NT2/D1 (cell line): ENCODE measurements at regions not wholly inside any gene's neighbourhood (a gene's known extent, or its start where the extent isn't known, plus 50 kb on each side); places are given as distances from the start of the nearest gene placed in this dataset.
"Not testable (repeated sequence)": the region's sequence is repeated elsewhere in the genome, so short reads cannot be mapped to it uniquely, and the experiment has no call there.

Source experiments
- DNase-seq: peaks from one replicate; pipeline ENCODE4 v3.0.0-alpha.2; 2011; ENCODE audit warnings: low read depth, low spot score
- H3K27me3 ChIP-seq: 2 replicates; pipeline ENCODE4 v1.6.0; 2011; ENCODE audit warnings: mild to moderate bottlenecking; ENCODE audit not compliant: insufficient read length, insufficient read depth
- H3K36me3 ChIP-seq: 2 replicates; pipeline ENCODE4 v1.6.1; 2011; ENCODE audit warnings: mild to moderate bottlenecking, low read length, mixed read lengths; ENCODE audit not compliant: insufficient read depth, insufficient read length
- H3K4me1 ChIP-seq: 2 replicates; pipeline ENCODE4 v1.5.1; 2011; ENCODE audit not compliant: insufficient read depth, insufficient read length
- H3K4me3 ChIP-seq: 2 replicates; pipeline ENCODE4 v1.5.1; 2011; ENCODE audit warnings: low read depth; ENCODE audit not compliant: insufficient read length
- H3K9ac ChIP-seq: 2 replicates; pipeline ENCODE4 v1.6.0; 2011; ENCODE audit warnings: low read depth; ENCODE audit not compliant: insufficient read length
- H3K9me3 ChIP-seq: 2 replicates; pipeline ENCODE4 v1.5.1; 2011; ENCODE audit warnings: mild to moderate bottlenecking, low read length; ENCODE audit not compliant: insufficient read depth
- SUZ12 ChIP-seq: IDR thresholded peaks from 2 replicates; pipeline ENCODE4 v1.6.1; 2011; ENCODE audit not compliant: insufficient read length, insufficient read depth; ENCODE audit errors: extremely low read depth
- YY1 ChIP-seq: IDR thresholded peaks from 2 replicates; pipeline ENCODE4 v1.6.1; 2011; ENCODE audit not compliant: insufficient read length, insufficient read depth
- ZNF274 ChIP-seq: IDR thresholded peaks from 2 replicates; pipeline ENCODE4 v1.6.1; 2011; ENCODE audit warnings: mild to moderate bottlenecking, low read depth, low read length

DNA sequence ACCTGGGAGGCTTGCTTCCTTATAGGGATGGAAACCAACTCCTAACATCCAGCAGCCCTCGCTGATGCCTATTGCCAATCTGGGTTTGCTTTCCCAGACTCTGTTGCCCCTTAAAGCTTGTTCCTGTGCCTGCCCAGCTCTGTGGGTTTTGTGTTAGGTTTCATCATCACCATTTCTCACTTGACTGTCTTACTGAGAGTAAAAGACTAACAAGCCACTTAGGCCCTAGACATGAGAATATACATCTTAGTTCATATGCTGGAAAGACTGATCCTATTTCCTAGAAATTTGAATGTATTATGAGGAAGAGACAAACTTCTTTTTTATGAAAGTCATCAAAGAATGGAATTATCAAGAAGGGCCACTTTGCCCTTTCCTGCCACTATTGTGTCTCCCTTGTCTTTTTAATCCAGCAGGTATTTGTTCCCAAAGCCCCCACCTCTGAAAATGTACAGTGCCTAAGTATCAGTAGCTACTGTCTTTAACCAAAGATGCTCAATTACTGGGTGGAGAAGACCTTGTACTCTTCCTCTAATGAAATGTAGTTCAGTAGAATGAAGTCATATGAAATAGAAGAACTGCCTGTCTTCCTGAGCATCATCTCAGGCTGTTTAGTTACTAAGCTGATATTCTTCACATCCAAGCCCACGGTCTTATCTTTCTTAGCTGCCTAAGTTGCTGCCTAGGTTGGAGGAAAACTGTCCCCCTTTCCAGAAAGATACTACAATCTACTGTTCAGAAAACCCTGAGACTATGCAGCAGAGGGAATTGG is 59.8 kb upstream of the ZPLD1 start:
- Histone ChIP-seq H3K27me3 (no peaks in the 10 kb centered on the region), H3K9me3 (no peaks in the 10 kb centered on the region), H3K9ac (no peak overlapping the region), H3K4me1 (no peaks in the 10 kb centered on the region), H3K36me3 (no peaks in the 10 kb centered on the region), H3K4me3 (no peak overlapping the region)
- TF ChIP-seq ZNF274 (no peak), SUZ12 (no peak), YY1 (no peak)
- DNase-seq = no peak

DNA sequence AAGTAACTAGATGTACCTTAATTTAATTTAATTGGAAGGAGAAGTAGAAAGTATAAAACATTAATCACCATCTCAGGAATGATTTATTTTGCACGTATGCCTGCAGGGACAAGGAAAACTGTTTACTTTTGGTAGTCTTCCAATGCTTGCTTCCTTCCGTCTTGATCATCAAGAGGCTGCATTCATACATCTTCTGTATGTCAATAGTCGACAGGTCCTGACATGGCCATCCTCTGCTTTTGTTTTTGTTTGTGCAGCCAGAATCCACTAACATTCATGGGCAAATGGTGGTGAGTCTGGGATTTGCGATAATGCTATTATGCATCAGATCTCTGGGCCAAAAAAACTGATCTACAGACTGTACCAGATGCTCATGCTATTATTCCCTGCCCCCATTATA is 56.6 kb upstream of the ZPLD1 start:
- no peak overlapping the region for H3K4me3 ChIP-seq
- H3K9me3 ChIP-seq = no peaks in the 10 kb centered on the region
- no peaks in the 10 kb centered on the region for H3K4me1 ChIP-seq
- H3K27me3 ChIP-seq = no peaks in the 10 kb centered on the region
- TF ChIP-seq YY1 (no peak), ZNF274 (no peak), SUZ12 (no peak)
- no peak overlapping the region for H3K9ac ChIP-seq
- no peaks in the 10 kb centered on the region for H3K36me3 ChIP-seq
- no peak for DNase-seq

DNA sequence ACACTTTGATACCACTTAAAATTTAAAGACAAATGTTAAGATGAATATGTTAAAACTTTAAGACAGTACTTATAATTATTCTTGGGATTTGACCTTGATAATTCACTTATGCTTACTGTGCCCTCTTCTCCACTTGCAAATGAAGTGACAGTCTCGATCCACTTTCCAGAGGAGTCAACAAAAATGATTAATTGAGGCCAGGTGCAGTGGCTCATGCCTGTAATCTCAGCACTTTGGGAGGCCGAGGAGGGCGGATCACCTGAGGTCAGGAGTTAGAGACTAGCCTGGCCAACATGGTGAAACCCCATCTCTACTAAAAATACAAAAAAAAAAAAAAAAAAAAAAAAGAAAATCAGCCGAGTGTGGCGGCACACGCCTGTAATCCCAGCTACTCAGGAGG is 52.6 kb upstream of the ZPLD1 start:
- not testable (repeated sequence) for DNase-seq

More for the DNA sequence above, 52.6 kb upstream of the ZPLD1 start:
- H3K4me3 ChIP-seq, H3K4me1 ChIP-seq, H3K9me3 ChIP-seq, H3K27me3 ChIP-seq, H3K9ac ChIP-seq, H3K36me3 ChIP-seq: not testable (repeated sequence)
